Islet precursor cell (in vitro differentiated cells): ENCODE measurements at regions not wholly inside any gene's neighbourhood (a gene's known extent, or its start where the extent isn't known, plus 50 kb on each side); places are given as distances from the start of the nearest gene placed in this dataset.

Experiments used
- DNase-seq: peaks from one replicate; pipeline ENCODE4 v3.0.0-alpha.2; 2018

- DNase-seq, result no peak
Measured at GRCh38 chr16:76193906-76194615, 83.1 kb upstream of the CNTNAP4 start.

- peak; percentile 84 for DNase-seq
Measured at GRCh38 chr16:76194616-76195015, 82.6 kb upstream of the CNTNAP4 start.

GRCh38 chr16:76195056-76195455 is 82.1 kb upstream of the CNTNAP4 start:
- DNase-seq, result no peak

GRCh38 chr16:76195648-76196047 is 81.6 kb upstream of the CNTNAP4 start:
- no peak for DNase-seq

DNA sequence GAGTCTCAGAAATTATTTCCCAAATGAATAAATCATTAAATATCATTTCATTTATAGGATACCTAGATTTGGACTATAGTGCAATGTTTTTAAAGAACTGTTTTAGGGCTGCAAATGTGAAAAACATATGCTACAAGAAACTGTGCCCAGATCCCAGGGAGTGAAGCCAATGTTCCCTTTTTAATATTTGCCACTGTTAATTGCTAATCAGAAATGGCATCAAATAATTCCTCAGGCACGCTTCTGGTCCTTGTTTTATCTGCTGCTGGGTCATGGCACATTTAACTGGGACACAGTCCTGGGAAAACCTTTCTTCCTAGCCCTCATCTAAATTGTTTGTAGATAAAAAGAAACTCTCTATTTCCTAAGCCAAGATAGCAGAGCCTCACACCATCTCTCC is 79.3 kb upstream of the CNTNAP4 start:
- no peak for DNase-seq

- DNase-seq, result no peak
Measured at GRCh38 chr16:76199681-76200220, 77.5 kb upstream of the CNTNAP4 start.

DNA sequence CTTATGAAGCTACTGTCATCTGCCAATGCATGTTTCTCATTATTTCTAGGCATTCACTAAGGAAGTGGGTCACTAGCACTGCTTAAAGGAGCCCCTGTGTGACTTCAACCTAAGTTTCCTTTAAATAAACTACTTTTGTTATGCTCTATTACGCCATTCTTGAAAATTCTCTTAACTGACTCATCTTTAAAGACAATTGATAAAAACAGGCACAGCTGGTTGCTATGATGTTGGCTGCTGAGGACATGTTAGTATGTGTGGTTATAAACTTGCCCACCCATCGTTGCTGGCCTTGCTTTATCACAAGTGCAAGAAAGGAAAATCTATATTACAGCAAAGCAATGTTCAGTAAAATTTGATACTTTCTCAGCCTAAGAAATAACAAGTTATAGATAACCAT is 75.8 kb upstream of the CNTNAP4 start:
- DNase-seq, result no peak

- no peak for DNase-seq
Measured at GRCh38 chr16:76204249-76204648, 73.0 kb upstream of the CNTNAP4 start.

GRCh38 chr16:76207270-76207669 is 69.9 kb upstream of the CNTNAP4 start:
- peak; percentile 63 for DNase-seq

DNA sequence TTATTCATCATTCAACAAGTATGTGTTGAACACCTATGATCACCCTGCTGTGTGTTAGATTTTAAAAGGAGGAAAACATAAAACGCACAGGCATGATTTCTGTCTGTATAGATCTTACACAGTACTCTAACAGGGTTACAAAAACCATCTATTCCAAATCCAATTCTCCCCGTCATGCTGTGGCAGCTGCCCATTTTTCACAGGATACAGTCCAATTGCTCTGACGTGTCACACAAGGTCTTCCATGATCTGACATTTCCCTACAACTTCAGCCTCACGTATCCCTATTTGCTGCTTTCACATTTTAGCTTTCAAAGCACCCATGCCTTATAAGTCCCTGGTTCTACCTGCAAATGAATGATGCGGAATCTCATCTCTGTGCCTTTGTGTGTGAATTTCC is 67.0 kb upstream of the CNTNAP4 start:
- no peak for DNase-seq

DNA sequence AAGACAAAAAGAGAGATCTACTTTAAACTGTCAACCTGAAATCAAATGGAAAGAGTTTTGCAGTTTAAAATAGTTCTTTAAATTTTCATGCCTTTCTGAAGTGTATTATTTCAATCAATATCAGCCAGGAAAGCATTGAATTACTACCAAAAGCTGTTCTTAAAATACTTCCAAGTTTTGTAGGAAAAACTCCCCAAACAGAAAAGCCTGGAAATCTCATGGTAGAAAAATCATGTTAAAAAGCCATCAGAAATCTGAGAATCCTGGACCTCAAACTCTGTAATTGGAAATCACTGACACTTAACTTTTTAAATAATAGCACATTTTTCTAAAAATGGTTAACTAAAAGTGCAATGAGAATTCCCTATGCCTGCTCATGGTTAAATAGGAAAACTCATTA is 63.3 kb upstream of the CNTNAP4 start:
- no peak for DNase-seq

DNA sequence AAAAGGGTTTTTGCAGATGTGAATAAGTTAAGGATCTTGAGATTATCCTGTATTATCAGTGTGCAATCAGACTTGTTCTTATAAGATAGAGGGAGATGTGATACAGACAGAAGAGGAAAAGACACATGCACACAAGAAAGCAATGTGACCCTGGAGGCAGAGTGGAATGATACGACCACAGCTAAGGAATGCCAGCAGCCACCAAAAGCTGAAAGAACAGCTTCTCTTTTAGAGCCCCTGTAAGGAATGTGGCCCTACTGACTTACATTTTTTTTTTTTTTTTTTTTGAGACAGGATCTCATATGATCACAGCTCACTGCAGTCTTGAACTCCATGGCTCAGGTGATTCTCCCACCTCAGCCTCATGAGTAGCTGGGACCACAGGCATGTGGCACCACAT is 62.3 kb upstream of the CNTNAP4 start:
- peak; percentile 80 for DNase-seq

DNA sequence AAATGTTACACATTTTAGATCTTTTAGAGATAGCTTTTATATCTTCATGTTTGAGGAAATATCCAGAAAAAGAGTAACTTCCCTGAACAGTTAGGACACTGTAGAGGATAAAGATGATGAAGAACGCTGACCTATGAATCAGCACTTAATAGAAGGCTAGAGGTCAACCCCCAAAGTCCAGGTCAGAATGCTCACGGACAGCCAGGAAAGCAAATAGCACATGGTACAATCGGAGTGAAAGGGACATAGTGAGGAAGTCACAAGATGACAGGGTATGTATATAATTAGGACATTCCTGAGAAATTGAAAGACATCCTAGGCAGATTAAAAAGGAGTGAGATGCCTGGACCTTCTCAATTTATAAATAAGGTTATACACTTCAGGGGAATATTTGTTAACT is 55.1 kb upstream of the CNTNAP4 start:
- DNase-seq, result peak; percentile 71

DNA sequence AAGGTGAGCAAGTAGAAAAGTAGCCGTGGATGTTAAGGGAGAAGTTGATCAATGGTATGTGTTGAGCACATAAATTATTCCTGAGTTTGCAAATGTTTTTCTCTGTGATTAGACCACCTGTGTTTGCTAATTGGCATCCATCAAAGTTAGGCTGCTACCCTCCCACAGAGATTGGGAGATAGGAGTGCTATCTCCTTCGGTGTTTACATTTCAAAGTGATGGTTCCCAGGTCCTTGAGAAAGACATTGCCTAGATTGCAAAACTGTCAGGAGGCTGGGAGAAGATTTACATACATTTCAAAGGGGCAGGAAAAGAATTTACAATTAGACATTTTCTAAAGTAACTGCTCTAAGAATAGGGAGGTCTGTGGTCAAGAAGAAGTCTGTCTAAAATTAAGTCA is 54.3 kb upstream of the CNTNAP4 start:
- peak; percentile 61 for DNase-seq

DNA sequence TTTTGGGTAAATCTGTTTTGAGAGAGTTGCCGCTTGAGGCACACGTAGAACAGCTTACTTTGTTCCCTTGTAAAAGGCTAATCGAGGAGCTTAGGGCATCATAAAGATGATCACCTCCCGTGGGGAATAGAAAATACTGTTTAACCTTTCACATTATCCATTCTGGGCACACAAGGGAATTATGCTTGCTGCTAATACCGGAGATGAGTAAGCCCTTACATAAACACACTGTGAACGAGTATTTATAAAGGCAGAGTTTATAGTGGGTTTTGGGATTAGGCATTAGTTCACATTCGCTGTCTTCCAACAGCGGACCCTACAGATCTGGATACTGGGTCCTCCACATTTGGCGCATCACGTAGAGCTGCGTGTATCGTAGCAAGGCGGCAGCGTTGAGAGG is 51.2 kb upstream of the CNTNAP4 start:
- no peak for DNase-seq

- no peak for DNase-seq
Measured at GRCh38 chr16:76226481-76226880, 50.7 kb upstream of the CNTNAP4 start.
